Hippocampal formation (tissue), 2 donors: ENCODE measurements at regions not wholly inside any gene's neighbourhood (a gene's known extent, or its start where the extent isn't known, plus 50 kb on each side); places are given as distances from the start of the nearest gene placed in this dataset.
A peak's percentile ranks its signal among the peaks of the same experiment; 100 is the strongest.

Experiments used
- DNase-seq, 2 donors: peaks; one replicate each; lab custom pipeline; 2025; lab: John Stamatoyannopoulos, UW

DNA sequence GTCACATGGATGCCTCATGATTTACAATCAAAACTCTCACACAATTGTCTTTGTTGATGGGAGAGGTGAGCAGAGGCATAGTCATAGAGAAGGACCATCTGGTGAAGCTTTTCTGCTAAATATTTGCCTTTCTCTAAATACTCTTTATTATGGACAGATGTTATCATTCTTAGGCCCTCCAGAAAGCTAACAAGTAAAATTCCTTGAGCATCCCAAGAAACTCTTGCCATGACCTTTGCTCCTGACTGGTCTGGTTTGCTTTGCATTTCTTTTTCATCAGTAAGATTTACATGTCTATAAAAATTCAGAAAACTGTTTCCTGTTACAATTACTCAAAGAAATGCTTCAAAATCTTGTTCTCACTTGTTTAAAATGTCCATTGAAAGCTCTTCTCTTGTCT, 1336.6 kb upstream of the CDH8 start:
- DNase-seq: no peak

DNA sequence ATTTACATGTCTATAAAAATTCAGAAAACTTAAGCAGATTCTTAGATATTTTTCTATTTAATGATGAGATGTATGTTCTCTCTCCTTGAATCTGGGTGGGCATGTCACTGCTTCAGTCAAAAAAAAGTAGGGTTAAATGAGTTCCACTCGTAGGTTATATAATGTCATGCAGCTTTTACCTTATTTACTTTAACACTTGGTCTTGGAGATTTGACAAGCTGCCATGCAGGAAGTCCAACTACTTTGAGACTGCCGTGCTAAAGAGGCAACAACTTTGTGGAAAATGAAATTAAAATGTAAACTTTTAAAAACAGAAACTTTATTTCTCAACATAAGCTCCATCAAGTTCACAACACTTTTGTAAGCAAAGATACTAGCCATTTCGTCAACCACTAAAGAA, 1336.0 kb upstream of the CDH8 start:
- no peak for DNase-seq

DNA sequence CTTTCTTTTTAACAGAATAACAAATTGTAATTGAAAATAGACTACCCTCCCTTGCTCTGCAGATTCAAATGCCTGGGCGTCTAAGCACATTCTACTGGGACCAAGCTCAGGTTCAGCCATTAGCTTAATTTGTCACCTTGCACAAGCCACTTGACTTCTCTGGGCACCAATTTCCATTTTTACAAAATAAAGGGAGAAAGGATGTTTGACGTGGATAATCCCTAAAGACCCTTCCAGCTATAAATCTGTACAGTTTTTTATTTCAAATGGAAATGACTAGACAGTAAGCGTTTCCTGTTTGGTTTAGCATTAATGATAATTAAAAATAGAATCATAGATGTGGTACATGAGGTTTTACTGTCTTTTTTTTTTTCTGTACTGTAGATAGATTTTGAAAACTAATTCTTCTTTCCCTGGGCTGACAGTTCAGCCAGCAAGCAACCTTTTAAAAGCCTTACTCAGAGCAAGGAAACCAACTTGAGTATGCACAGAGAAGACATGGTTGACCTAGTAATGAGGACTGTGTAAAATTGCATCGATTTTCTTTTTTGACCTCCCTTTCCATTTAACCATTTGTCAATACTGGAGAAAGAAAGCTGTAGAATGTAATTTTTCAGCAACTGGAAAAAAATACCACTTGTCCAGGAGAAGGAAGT, 1329.5 kb upstream of the CDH8 start:
- DNase-seq: no peak

DNA sequence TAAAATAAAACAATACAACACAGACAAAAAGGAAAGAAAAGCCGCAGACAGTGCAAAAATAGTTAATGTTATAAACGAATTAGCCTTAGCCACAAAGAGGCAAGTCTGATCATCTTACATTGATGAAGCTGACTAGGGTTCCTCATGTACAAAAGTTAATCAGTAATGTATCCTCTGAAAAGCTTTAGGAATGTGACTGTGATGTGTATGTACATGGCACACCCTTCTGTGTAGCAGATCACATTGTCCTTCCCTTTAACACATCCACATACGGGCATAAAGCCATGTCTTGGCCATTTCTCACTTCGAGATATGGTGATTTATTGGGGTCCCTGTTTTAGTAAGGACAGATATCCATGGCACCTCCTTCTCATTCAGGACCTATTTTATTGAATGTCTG, 1327.5 kb upstream of the CDH8 start:
- DNase-seq: no peak

DNA sequence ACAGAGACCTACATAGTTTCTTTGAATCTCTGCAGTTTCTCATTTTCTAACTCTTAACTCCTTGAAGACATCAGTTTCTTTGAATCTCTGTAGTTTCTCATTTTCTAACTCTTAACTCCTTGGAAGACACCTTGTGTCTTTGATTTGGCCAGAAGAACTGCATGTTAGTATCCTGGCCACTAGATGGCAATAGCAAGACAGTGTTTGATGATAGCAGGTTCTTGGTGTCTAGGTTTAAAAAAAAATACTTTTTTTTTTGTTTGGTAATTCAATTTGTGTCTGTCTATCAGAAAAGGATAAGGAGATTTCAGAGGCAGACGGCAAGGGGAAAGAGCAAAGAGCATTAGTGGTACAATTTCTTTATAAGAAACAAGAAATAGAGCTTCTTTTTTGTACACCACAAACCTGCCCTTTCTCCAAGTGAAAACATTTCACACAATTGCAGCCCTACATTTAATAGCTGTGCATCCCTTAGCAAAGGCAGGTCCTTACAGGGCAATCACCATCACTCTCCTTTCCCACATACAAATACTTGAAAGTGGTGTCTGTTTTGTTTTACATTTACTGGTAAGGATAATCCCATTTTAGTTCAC, 1324.9 kb upstream of the CDH8 start:
- peak in 1 of 2 donors; percentile 41 for DNase-seq

DNA sequence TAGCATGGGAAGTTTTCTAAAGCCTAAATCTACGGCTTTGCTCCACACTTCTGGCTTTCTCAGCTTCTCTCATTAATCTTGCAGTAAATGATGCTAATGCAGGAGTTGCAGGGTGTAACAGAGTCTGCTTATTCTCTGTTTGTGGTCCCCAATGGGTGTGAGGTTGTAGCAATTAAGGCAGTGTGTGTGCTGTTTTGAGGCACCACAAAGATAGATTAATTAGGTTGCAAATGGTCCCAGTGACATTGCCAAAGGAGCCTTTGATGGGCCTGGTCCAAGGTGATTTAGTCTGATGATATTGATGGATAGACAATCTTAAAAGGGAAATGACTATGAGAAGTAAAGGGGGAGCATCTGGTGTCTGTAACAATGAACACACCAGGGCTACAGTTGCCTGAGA, 1313.7 kb upstream of the CDH8 start:
- no peak for DNase-seq

DNA sequence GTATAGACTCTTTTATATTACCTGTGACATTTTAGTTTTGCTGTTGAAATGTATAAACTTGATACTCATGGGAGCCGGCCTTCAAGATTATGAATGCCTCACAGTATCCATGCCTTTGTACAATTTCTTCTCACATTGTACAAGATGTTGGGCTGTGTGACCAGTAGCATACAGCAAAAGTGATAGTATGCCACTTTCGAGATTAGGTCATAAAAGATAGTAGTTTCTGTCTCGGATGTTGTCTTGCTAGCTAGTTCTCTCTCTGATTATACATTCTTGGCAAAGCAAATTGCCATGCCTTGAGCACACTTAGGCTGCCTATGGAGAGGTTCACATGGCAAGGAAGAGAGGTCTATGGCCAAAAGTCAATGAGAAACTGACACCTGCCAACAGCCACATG, 1309.8 kb upstream of the CDH8 start:
- no peak for DNase-seq

DNA sequence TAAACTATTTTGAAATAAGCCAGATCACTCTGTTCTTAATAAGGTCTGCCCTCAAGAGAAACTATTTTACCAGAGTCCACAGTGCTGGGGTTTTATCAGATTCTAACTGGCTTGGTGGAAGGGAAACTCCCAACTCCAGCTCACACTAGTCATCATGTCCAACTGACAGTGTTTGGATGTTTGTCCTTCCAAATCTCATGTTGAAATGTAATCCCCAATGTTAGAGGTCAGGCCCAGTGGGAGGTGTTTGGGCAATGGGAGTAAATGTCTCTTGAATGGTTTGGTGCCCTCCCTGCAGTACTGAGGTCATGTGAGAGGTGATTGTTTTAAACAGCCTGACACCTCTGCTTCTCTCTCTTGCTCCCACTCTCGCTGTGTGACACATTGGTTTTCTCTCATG, 1301.0 kb upstream of the CDH8 start:
- no peak for DNase-seq

DNA sequence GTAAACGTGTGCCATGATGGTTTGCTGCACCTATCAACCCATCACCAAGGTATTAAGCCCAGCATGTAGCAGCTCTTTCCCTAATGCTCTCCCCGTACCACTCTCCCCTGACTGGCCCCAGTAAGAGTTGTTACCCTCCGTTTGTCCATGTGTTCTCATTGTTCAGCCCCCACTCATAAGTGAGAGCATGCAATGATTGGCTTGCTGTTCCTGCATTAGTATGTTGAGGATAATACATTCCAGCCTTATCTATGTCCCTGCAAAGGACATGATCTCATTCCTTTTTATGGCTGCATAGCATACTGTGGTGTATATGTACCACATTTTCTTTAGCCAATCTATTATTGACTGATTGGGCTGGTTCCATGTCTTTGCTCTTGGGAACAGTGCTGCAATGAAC, 1294.9 kb upstream of the CDH8 start:
- no peak for DNase-seq

DNA sequence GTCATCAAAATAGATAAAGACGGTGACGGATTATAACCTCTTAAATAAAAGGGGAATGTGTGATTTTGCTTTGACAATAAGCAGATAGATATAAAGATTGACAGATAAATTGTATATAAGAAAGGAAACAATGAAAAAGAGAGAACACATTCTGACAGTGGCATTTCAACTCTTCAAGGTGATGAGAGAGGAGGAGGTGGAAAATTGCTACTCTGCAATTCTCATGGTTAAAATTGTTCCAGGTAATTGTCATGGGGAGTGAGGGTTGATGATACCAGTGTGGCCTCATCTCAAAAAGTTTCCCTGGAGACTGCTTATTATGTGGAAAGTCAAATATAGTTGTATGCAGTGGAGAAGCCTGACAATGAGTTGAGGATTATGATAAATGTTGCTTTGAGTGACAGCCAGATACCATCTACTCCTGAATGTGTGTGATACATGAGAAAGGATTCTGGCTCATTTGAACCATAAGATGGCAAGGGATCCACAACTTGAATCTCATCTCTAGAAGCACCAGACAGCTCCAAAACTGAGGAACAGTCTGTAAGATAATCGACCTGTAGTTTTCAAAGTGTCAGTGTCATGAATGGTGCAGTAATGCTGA, 1290.6 kb upstream of the CDH8 start:
- DNase-seq: no peak

DNA sequence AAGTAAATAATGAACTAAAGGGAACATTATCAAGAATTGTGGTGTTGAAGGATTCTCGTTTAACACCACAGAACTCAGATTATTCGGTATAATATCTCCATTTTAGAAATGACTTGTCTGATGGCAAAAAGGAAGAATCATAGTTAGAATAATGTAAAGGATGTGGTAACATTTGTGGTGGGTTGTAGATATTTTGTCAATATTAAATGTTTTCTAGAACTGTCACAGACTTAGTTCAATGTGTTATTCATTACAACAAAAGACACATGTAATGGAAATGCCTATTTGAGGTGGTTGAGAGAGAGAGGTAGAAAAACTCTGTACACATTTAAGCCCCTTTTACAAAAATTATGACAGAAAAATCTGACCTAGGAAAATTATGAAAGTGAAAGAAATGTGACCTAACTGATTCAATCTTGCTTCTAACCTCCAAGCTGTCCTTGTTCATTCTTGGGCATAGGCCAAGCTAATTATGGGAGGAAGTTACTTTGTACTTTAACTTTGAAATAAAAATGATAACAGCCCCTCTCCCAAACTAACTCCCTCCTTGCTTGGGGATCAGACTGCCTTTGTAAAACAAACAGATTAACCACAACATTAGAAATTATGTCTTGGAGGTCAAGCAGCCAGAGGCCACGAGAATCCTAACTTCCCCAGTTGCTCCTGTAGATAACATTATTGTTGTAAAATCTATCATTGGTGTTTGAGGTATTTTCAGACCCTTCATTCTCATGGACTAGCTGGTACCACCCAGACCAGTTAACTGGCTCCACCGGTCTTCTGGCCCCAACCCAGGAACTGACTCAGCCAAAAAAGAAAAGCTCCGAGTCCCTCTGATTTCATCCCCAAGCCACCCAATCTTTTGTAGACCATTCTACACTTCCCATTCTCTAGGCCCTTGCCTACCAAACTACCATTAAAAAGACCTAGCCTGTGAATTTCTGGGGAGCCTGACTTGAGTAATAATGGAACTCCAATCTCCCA, 1287.8 kb upstream of the CDH8 start:
- DNase-seq: no peak

DNA sequence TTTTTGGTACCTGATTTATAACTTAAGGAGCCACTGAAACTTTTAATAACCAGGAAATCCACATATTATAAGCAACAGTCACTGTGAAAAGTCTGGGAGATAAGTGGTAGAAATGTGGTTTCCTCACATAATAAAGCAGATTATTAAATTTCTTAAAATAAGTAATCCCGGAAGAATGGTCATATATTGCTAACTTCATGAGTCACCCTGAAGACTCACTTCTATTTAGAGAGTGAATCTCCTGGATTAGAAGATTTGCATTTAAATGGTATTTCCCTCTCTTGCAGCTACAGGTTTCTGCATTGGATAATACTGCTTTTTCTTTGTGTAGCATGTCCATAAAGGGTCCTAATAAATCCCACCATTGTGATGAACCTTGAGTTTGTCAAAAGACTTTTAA, 1286.8 kb upstream of the CDH8 start:
- no peak for DNase-seq

DNA sequence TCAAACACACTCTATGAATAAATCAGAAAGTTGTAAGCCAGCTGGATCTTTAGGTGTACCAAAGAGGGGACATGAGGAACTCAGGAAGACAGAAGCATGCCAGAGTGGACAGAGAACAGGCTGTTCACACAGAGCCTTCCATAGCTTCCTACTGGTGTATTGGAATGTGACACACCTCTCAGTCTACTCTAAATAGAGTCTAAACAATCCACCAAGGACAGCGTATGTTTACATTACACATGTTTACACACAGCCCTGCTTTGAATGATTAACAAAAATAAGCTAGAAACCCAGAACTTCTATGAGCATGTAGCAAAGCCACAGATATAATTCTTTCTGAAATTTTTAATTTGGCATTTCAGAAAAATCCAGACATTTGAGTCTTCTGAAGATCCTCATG, 1279.0 kb upstream of the CDH8 start:
- no peak for DNase-seq

DNA sequence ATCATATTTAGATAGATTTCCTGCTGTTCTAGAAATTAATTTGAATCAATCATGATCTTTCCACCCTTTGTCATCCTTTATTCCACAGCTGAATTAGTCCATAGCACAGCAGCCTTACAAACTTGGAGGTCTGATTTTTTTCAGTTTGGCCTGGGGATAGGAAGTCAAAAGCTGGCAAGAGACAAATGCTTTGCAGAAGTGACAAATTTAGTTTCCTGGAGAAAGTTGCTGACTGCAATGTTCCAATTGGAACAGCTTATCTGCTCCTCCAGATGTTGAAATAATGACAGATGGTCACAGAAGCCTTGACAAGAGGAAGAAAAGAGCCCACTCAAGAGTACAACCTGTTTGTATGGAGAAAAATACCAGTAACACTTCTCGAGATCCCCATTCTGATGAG, 1276.1 kb upstream of the CDH8 start:
- DNase-seq: peak in 1 of 2 donors; percentile 1

DNA sequence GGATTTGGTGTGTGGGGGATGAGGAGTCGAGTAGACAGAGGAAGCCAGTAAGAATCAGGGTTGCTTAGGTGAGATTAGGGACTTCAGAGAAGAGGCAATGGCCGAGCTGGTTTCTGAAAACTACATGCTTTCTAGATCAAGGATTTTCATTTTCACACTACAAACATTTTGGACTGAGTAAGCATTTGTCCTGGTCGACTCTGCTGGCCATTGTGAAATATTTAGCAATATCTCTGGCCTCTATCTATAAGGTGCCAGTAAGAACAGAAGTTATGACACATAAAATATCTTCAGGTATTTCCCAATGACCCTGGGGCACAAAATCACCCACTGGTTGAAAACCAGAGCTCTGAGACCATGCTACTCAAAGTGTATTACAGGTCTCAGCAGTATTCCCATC, 1275.1 kb upstream of the CDH8 start:
- no peak for DNase-seq

DNA sequence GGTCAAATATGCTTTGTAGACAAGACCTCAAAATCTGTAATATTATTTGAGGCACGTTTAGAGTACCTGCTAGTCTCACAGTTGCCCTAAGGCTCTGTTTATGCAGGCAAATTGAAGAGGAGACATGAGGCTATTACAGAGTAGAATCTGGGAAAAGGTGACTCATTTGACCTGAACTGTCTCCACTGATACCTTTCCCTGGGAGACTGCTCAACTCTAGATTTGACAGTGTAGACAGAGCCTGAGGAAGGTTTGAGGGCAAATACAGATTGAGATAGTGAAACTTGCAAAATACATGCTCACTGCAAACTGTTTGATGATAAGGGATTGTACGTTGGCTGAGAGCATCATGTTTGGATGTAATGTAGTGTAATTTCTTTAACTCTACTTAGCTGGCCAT, 1266.6 kb upstream of the CDH8 start:
- no peak for DNase-seq

DNA sequence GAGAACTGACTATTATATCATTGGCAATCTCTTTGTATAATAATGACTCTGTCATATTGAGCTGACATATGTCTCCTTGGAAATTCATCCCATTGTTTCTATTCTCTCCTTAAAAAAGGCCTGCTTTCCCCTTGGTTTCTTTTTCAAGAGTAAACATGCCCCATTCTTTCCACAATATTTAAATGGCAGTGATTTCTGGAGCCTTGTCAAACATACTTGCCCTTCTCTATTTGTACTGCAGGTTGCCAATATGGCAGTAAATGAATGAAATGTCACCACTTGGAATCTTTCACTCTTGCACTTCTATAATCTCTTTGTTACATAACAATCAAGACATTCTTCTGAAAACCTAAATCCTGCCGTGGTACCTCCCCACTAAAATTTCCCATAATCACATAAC, 1265.1 kb upstream of the CDH8 start:
- DNase-seq: no peak

DNA sequence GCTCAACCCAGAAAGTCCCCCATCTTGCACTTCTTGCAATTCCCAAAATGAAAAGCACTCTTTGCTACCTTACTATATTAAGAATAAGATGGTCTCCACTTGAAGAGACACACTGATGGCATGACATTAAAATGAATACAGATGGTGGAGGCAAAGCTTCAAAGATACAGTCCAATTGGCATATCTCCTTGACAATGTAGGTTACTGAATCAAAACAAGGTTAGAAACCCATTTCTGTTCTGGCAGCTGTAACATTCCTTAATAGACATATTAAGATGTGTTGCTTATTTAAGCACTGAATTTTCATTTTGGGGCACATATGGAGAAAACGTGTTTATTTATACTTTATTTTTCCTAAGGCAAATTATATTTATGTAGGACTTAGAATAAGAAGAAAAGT, 1262.8 kb upstream of the CDH8 start:
- no peak for DNase-seq

DNA sequence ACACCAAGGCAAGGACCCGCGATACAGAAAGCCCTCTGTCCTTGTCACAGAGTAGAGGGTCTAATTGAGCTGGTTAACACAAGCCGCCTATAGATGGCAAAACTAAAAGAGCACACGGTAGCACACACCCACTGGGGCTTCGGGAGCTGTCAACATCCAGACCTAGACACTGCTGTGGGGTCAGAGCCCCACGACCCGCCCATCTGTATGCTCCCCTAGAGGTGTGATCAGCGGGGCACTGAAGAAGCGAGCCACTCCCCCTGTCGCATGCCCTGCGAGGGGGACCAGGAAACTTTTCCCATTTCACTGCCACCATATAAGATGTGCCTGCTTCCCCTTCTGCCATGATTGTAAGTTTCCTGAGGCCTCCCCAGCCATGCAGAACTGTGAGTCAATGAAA, 1255.8 kb upstream of the CDH8 start:
- no peak for DNase-seq

DNA sequence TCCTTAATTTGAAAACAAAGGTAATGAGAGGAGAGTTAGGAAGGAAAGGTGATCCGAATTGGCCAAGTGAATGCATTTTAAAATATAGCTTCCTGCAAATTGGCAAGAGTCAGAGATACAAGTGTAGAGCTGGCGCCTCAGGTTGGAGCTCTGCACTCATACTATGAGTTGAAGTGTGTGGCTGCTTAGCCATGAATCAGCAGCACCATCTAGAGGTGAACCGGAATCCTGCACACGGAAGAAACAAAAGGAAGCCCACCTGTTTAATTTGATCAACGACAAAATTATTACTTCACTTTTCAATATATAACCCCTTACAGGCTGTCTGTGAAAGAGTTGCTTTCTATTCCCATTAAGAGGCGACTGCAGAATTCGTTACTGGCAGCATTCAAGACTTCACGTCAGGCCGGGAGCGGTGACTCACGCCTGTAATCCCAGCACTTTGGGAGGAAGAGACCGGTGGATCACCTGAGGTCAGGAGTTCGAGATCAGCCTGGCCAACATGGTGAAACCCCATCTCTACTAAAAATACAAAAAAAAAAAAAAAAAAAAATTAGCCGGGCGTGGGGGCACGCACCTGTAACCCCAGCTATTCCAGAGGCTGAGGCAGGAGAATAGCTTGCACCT, 1253.7 kb upstream of the CDH8 start:
- peak; percentile 36 to 52 for DNase-seq

DNA sequence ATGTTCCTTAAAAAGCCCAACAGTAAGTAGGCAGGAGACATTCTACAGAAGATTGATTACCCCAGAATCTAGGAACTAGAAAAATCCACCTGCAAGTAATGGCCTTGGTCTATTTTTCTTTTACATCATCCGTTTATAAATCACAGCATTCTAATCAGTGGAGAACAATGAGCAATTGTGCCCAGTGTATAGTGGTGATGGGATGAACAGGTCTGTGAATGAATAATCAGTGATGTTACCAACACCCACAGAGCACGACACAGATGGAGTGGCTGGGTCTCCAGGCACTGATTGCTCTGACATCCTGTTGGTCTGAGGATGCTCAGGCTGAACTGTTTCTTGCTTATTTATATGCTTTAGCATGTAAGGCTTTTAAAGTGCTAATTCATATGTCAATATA, 1251.2 kb upstream of the CDH8 start:
- DNase-seq: peak in 1 of 2 donors; percentile 5

DNA sequence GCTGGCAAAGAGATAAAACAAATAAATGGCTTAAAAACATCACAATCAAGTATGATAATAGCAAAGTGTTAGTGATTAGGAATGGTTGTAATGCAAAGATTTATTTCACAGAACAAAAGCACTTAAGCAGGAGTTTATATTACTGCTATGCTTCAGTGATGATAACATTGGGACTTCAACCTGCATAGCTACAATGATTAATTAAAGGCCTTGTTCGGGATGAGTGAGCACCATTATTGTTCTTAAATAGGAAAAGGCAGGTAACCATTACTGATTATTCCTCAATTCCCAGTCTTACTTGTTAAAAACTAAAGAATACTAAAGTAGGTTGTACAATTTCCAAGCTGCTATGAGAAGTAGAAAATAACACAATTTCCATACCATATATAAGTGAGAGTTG, 1247.5 kb upstream of the CDH8 start:
- DNase-seq: no peak
